Fibroblast of villous mesenchyme (primary cell): ENCODE measurements at regions not wholly inside any gene's neighbourhood (a gene's known extent, or its start where the extent isn't known, plus 50 kb on each side); places are given as distances from the start of the nearest gene placed in this dataset.
A peak's percentile ranks its signal among the peaks of the same experiment; 100 is the strongest.

Experiments used
- DNase-seq: peaks from one replicate; pipeline ENCODE4 v3.0.0-alpha.2; 2010; ENCODE audit warnings: low read depth
- H3K4me3 ChIP-seq: 2 replicates; pipeline ENCODE4 v1.5.1; 2011; ENCODE audit warnings: low read depth, mild to moderate bottlenecking, low read length
- CTCF ChIP-seq: IDR thresholded peaks from 2 replicates; pipeline ENCODE4 v1.5.1; 2012; ENCODE audit warnings: low read depth, mild to moderate bottlenecking, low read length; ENCODE audit not compliant: insufficient read depth

DNA sequence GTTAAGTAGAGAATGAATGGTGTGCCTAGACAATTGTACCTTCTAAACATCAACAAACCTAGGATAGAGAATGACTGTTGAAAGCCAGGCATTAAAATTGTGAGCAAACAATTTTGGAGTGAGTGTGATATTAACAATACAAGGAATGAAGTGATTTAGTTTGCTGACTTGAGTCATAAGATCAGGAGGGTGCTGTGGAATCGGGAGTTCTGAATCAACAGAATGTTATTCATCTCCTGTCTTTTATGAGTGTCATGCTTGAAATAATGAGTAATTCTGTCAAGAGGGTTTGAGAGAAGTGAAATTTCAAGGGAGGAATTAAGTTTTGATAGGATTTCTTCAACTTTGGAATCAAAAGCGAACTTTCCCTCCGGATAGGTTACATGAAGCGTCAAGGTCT lies 214.4 kb upstream of the DSEL start:
- DNase-seq, result peak; percentile 31
- no peak overlapping the region for H3K4me3 ChIP-seq
- TF ChIP-seq CTCF, result no peak

DNA sequence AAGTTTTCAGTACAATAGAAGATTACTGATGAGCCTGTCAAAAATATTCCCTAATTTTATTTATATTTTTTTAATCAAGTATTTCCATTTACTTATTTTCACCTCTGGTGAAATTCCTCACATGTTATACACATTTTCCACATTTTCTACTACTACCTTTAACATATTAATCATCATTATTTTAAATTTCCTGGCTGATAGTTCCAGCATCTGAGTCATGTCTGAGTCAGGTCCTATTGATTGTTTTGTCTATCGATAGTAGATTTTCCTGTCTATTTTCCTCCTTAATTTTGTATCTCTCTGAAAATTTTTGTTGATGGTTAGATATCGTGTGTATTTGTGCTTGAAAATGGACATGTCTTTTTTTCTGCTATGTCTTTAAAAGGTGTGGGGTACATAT lies 211.8 kb upstream of the DSEL start:
- TF ChIP-seq CTCF, result no peak
- DNase-seq, result no peak

DNA sequence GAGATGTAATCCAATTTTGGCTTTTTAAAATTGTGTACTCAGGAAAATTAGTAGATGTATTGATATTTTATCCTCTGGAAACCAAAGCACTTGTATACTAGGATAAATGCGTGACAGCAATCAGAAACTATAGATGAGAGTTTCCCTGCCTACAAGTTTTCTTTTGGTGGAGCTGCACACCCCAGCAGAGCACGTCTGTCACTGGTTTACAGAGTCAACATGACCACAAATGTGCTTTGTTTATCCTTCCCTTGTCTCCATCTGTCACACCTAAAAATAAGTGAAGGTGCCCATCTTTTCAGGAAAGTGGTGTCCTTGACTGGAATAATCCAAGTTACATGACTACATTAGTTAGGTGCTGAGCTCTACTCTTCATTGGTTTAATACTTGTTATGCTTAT lies 210.4 kb upstream of the DSEL start:
- no peak overlapping the region for H3K4me3 ChIP-seq
- no peak for DNase-seq
- TF ChIP-seq CTCF, result no peak

More for the DNA sequence above, 211.8 kb upstream of the DSEL start:
- H3K4me3 ChIP-seq, result no peak overlapping the region

- no peak for TF ChIP-seq CTCF
- no peak overlapping the region for H3K4me3 ChIP-seq
- DNase-seq, result no peak
Measured at GRCh38 chr18:67717800-67718199, 201.3 kb upstream of the DSEL start.

- no peak for DNase-seq
- no peak for TF ChIP-seq CTCF
- H3K4me3 ChIP-seq, result no peak overlapping the region
Measured at GRCh38 chr18:67715567-67715966, 199.0 kb upstream of the DSEL start.

GRCh38 chr18:67710639-67711038 lies 194.1 kb upstream of the DSEL start:
- peak; percentile 39 for TF ChIP-seq CTCF
- H3K4me3 ChIP-seq, result no peak overlapping the region
- peak; percentile 10 for DNase-seq

GRCh38 chr18:67705748-67706147 lies 189.2 kb upstream of the DSEL start:
- peak; percentile 10 for DNase-seq
- no peak overlapping the region for H3K4me3 ChIP-seq
- peak; percentile 35 for TF ChIP-seq CTCF
